H1 (cell line): ENCODE measurements at regions not wholly inside any gene's neighbourhood (a gene's known extent, or its start where the extent isn't known, plus 50 kb on each side); places are given as distances from the start of the nearest gene placed in this dataset.

Source experiments
- CEBPB ChIP-seq: IDR thresholded peaks from 2 replicates; pipeline ENCODE4 v1.6.1; 2012; ENCODE audit warnings: low read depth, low read length
- SRF ChIP-seq: IDR thresholded peaks from 2 replicates; pipeline ENCODE4 v1.6.1; 2011; ENCODE audit warnings: mild to moderate bottlenecking, low read depth, low read length, moderate library complexity
- TF ChIP-seq, protein P1 (sequence below), 3 experiments: IDR thresholded peaks; 1 replicate in 2 of 3; 2 replicates in 1 of 3; pipeline versions ENCODE4 v1.5.1 to v1.6.1; 2011; ENCODE audit warnings: low read length in 3 of 3, mild to moderate bottlenecking in 3 of 3, inconsistent platforms in 2 of 3, low read depth in 1 of 3, moderate library complexity in 1 of 3; ENCODE audit not compliant: insufficient read depth in 1 of 3; ENCODE audit errors: control extremely low read depth in 1 of 3

GRCh38 chr2:41821167-41821566 is 226.7 kb upstream of the PKDCC start:
- TF ChIP-seq SRF (no peak), CEBPB (no peak)
- TF ChIP-seq, protein P1, sequence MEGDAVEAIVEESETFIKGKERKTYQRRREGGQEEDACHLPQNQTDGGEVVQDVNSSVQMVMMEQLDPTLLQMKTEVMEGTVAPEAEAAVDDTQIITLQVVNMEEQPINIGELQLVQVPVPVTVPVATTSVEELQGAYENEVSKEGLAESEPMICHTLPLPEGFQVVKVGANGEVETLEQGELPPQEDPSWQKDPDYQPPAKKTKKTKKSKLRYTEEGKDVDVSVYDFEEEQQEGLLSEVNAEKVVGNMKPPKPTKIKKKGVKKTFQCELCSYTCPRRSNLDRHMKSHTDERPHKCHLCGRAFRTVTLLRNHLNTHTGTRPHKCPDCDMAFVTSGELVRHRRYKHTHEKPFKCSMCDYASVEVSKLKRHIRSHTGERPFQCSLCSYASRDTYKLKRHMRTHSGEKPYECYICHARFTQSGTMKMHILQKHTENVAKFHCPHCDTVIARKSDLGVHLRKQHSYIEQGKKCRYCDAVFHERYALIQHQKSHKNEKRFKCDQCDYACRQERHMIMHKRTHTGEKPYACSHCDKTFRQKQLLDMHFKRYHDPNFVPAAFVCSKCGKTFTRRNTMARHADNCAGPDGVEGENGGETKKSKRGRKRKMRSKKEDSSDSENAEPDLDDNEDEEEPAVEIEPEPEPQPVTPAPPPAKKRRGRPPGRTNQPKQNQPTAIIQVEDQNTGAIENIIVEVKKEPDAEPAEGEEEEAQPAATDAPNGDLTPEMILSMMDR (IDR thresholded peaks at IDR 0.05; ENCODE audit: control extremely low read depth in 1 of 3, insufficient read depth in 1 of 3, low read depth in 1 of 3, low read length in 3 of 3) = no peak
